C4-2B (cell line): ENCODE measurements at regions not wholly inside any gene's neighbourhood (a gene's known extent, or its start where the extent isn't known, plus 50 kb on each side); places are given as distances from the start of the nearest gene placed in this dataset.

Source experiments
- H3K27ac ChIP-seq: fragments of 450-650 bp; 2 replicates; pipeline ENCODE4 v1.5.1; 2017
- ZFX ChIP-seq: fragments of 450-650 bp; IDR thresholded peaks from 2 replicates; pipeline ENCODE4 v1.6.1; 2017
- TF ChIP-seq, protein P1 (sequence below): fragments of 450-650 bp; conservative IDR thresholded peaks from 2 replicates; pipeline ENCODE4 v1.5.1; 2017; ENCODE audit warnings: mild to moderate bottlenecking

DNA sequence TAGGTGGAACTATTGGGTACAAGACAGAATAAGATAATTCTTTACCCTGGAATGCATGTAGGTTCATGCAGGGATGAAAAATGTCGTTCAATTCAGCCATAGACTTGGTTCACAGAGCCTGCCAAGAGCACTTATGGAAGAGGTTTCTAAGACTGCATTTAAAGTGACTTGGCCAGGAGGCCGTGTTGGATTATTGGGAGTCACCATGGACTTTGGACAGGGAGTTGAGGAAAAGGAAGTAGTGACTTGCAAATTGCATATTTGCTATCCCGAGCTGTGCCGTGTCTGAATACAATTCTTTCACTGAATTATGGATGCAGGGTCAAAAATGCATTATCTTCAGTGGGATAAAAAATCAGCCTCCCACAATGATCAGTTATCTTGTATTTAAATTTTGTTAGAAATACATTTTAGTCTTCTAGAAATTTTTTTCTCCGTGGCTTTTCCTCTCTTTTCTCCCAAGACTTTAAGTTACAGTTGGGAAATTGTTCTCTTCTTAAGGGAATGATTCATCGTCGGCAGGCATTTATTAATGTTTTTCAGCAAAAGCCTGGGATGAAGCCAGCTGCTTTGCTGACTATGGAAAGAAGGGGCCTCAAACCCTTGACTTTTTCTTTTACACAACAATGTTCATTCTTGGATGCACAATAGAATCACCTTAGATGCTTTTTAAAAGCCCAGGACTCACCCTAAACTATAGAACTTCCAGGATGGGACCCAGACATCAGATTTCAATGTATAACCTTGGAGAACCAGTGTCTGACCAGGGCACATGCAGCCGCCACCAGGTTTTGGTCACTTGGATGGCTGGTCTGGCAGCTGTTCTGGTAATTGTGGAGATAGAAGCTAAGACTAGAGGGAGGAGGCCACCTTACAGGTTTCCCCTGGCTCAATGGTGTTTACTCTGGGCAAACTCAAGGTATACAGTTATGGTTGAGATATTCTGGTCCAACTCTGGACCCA is 70.8 kb downstream of the FAT3 start:
- TF ChIP-seq ZFX, result no peak
- TF ChIP-seq, protein P1, sequence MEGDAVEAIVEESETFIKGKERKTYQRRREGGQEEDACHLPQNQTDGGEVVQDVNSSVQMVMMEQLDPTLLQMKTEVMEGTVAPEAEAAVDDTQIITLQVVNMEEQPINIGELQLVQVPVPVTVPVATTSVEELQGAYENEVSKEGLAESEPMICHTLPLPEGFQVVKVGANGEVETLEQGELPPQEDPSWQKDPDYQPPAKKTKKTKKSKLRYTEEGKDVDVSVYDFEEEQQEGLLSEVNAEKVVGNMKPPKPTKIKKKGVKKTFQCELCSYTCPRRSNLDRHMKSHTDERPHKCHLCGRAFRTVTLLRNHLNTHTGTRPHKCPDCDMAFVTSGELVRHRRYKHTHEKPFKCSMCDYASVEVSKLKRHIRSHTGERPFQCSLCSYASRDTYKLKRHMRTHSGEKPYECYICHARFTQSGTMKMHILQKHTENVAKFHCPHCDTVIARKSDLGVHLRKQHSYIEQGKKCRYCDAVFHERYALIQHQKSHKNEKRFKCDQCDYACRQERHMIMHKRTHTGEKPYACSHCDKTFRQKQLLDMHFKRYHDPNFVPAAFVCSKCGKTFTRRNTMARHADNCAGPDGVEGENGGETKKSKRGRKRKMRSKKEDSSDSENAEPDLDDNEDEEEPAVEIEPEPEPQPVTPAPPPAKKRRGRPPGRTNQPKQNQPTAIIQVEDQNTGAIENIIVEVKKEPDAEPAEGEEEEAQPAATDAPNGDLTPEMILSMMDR, result no peak
- no peak overlapping the region for H3K27ac ChIP-seq

DNA sequence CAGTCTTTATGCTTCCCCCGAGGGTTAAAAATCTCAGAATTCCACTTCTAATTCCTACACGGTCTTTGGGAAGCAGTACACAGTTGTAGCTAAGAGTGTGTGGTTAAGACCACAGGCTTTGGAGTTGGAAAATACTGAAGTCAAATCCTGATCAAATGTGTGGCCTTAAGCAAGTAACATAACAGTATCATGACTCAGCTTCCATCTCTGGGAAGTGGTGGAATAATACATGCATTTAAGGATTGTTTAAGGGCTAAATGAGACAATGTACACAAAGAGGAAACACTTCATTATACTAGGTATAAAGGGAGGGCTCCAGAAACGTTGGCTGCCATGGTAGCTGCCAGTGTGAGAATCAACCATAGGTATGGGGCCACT is 71.5 kb downstream of the FAT3 start:
- TF ChIP-seq, protein P1, result no peak
- TF ChIP-seq ZFX, result no peak
- H3K27ac ChIP-seq, result no peak overlapping the region

DNA sequence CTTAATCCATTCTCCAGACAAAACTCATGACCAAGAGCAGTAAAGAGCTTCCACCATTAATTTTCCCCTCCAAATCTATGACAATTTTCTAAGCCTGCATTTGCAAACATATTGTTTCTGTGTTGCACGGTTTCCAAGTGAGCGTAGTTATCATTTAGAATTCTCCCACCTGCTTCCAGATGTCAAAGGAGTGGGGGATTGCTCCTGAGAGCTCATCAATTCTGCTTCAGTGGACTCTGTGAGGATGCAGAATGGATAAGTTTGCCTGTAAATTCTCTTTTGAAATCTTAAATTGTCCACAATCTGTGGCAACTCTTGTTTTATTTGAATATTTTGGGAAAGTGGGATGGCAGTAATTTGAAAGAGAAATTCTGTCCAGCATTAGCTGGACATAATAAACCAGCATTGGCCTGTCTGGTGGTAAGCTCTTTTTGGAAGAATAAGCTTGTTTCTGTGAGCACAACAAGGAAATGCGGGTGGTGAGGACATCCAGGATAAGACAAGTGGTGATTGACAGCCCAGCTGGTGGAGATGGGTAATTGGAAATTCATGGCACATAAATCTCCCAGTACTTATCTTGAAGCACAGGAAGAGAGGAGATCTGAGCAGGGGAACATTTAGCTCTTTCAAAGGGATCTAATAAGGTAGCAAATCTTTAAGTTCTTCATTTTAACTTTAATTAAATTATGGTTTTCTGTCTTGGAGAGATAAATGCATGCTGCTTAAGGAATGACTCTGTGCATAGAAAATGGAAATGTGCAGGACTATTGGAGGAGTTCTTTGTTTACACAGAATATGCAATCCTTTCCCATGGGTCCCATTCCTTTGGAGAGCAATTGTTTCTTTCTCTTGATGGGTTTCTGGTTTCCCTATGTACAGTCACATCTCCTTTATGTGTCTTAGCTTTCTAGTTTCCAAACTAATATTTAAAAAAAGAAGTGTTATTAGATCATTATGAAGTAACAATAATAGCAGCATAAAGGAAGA is 73.2 kb downstream of the FAT3 start:
- H3K27ac ChIP-seq, result no peak overlapping the region
- TF ChIP-seq, protein P1, result no peak
- TF ChIP-seq ZFX, result no peak

DNA sequence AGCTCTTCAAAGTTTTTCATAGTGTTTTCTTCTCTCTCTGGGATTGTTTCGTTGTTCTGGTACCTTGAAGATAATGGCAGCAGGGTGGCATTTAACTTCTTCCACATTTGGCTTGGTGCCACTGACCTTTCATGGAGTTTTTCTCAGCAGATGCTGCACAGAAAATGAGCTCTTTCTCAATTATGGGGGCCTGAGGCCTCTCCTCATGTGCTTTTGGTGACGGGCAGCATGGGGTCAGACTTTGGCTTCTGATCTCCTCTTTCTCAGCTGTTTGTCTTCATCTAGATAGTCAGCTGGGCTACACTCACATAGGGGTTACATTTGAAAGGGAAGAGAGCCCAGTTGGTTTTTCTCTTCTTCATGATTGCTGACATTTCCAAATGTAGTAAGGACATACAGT is 76.3 kb downstream of the FAT3 start:
- TF ChIP-seq ZFX, result no peak
- TF ChIP-seq, protein P1, result no peak
- no peak overlapping the region for H3K27ac ChIP-seq

DNA sequence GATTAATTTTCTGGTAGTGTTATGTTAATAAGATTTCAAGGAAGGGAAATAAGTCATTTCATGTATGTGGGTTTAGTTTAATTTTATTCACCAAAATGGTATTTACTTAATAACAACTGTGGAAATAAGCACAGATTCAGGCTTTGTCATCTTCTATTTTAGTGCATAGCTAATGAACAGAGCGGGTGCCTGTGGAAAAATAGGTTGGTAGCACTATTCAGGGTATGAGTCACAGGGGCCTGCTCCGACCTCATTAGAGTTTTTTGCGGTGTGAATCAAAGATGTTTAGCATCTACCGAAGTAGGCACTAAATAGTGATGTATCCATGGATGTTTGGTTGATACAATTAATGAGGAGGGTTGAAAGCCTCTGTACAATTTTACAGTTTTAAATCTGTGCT is 78.2 kb downstream of the FAT3 start:
- no peak overlapping the region for H3K27ac ChIP-seq
- TF ChIP-seq, protein P1, result no peak

DNA sequence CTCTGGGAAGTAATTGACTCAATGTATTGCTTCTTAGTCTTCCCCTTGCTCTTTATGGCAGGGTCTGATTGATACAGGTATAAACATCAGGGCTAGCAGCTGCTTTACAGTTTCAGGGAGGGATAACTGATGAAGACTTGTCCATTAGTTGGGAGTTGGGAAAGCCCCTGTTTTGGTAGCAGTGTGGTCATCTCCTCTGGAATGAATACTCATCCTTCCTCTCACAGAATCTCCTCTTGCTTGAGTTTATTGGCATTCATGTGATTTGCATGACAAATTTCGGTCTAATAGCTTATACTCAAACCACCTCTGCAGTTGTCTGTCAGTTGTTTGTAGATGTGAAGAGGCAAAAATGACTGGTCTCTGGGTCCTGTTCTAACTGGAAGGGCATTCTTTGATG is 79.7 kb downstream of the FAT3 start:
- TF ChIP-seq, protein P1, result no peak
- no peak for TF ChIP-seq ZFX
- no peak overlapping the region for H3K27ac ChIP-seq
